ENCODE measurements at regions not wholly inside any gene's neighbourhood (a gene's known extent, or its start where the extent isn't known, plus 50 kb on each side); places are given as distances from the start of the nearest gene placed in this dataset.

DNA sequence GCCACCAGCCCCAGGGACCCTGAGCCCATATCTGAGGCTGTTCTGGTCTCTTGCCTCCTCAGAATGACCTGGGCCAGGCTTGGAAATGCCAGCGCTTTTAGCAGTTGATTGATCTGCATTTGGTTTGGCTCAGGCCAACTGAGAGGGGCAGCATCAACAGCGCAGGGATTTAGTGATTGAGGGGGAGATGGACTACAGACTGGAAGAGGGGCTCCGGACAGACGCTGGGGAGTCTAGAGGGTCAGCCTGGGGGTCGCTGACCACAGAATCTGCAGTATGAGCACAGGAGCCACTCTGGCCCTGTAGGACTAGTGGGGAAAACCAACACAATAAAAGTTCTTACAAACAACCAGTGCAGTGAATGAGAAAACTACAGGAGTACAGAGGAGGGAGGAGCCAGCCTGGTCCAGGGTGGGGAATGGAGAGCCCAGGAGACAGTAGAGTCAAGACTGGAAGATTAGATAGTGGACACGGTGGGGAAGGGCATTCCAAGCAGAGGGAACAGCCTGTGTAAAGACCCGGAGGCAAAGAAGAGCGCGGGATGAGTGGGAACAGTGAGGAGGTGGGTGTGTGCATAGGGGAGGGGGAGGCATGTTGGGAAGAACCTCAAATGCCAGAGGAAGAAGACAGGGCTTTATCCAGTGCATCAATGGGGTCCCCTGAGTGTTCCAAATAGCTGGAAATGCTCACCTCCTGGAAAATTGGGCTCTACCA is 128.9 kb downstream of the MRM1 start:
- DNase-seq = no peak

- no peak for DNase-seq
Observed at GRCh38 chr17:36730857-36731490, 129.6 kb downstream of the MRM1 start.

GRCh38 chr17:36731811-36732210 is 130.4 kb downstream of the MRM1 start:
- DNase-seq = no peak

GRCh38 chr17:36732351-36732750 is 131.0 kb downstream of the MRM1 start:
- no peak for DNase-seq

GRCh38 chr17:36736201-36737156 is 135.1 kb downstream of the MRM1 start:
- DNase-seq = no peak

DNA sequence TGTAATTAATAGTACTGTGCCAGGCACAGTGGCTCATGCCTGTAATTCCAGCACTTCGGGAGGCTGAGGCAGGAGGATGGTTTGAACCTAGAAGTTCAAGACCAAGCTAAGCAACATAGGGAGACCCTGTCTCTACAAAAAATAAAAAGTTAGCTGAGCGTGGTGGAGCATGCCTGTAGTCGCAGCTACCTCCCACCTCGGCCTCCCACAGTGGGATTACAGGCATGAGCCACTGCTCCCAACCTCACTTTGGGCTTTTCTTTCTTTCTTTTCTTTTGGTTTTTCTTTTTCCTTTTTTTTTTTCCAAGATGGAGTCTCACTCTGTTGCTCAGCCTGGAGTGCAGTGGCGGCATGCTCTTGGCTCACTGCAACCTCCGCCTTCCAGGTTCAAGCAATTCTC is 137.8 kb downstream of the MRM1 start:
- no peak for DNase-seq

DNA sequence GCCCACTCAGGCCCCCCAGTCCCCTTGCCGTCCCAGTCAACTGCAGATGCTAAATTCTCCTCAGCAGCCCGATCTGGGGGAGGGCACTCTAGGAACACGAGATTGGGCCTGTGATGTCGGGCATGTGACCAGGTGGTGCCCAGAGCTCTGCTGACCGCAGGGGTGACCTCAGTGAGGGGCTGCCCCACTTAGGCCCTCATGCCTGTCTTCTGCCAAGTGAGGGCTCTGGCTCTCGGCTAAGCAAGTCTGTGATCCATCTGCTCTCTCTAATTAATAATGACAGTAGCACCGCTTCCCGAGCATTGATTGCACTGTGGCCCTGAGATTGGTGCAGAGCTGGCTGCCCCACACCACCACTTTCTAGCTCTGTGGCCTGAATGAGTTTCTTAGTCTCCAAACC is 138.8 kb downstream of the MRM1 start:
- no peak for DNase-seq

GRCh38 chr17:36741019-36741902 is 139.9 kb downstream of the MRM1 start:
- DNase-seq = no peak

GRCh38 chr17:36742267-36743000 is 141.1 kb downstream of the MRM1 start:
- DNase-seq = no peak

DNA sequence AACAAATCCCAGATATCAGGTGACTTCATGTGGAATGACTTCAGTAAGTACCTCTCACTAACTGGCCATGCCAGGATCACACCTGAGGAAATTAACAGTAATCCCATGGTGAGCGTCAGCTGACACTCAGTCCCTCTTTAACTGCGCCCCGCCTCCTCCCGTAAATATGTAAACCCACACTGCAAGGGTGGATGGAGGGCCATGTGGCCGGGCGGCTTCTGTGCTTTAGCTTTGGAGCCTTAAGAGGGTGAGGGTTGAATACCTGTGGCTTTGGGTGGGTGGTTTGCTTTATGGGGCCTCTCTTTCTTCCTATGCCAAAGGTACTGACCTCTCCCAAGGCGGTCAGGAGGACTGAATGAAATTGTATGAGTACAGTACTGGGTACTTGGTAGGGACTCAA is 141.7 kb downstream of the MRM1 start:
- no peak for DNase-seq

GRCh38 chr17:36746381-36747053 is 145.1 kb downstream of the MRM1 start:
- DNase-seq = no peak

- DNase-seq = no peak
Observed at GRCh38 chr17:36747861-36748260, 146.5 kb downstream of the MRM1 start.

DNA sequence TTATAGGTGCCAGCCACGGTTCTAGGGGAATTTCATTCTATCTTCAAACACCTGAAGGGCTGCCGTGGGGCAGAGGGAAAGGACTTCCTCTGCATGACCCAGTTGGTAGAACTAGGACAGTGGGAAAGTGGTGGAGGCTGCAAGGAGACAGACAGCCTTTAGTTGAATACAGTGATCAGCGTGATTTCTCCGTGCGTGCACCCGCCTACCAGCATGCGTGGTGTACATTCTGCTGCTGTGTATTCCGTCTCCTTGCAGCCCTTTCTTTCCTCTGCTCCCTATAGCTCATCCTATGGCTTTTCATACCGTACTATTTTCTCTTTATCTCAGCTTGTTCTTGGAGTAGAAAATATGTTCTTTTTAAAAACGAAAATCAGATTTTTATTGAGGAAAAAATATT is 146.9 kb downstream of the MRM1 start:
- DNase-seq = no peak

- DNase-seq = no peak
Observed at GRCh38 chr17:36749493-36749892, 148.1 kb downstream of the MRM1 start.

DNA sequence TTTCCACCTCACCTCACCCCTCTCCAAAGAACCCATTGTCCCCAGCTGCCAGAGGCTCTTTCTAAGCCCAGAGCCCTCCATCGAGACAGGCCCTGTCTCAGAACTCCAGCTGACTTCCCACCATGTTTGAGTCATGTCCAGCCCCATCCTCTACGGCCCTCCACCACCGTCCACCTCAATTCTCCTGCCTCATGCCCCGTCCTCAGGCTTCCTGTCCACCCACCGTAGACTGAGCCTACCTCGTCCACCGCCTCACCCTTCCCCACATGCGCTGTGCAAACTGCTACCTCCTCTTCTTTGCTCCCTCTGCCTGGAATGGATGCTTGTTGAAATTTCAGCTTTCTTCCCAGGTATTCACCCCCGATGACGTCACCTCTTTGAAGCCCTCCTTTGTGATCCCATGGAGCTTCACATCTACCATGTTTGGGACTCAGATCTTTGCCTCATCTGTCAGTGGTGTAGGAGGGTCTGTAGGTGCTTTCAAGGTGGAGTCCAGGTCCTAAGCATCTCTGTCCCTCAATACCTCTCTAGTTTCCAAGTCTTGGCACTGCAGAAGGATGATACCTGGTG is 149.0 kb downstream of the MRM1 start:
- no peak for DNase-seq

DNA sequence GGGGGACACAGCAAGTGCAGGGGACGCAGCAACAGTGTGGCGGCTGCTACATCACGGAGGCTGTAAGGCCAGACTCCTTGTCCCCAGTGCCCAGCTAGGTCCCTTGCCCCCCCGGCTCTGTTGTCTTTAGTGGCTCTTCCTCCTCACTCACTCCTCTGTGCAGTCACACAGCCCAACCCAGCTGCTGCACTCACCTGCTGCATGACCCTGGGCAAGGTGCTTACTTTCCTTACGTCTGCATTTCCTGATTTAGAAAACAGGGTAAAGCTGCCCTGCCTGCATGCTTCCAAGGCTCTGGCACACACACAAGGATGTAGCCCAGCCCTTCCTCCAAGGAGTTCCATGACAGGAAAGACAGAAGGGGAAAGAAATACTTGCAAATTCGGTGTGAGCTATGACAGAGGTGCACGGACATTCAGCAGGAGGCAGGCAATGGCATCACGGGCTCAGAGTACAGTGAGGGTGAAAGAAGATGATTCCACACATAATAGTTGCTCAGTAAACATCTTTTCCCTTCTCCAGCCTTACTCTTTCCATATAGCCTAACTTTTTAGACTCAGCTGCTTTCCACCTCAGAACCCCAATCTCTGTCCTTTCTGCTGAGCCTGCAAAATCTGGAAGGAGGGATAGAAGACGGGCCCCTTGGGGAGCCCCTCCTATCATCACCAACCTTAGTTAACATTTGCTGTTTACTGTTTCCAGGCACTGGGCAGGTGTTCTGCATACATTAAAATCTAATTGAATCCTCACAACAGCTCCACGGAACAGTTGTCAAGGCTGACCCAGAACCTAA is 150.9 kb downstream of the MRM1 start:
- DNase-seq = no peak

GRCh38 chr17:36755586-36755985 is 154.2 kb downstream of the MRM1 start:
- peak; percentile 43 for DNase-seq

DNA sequence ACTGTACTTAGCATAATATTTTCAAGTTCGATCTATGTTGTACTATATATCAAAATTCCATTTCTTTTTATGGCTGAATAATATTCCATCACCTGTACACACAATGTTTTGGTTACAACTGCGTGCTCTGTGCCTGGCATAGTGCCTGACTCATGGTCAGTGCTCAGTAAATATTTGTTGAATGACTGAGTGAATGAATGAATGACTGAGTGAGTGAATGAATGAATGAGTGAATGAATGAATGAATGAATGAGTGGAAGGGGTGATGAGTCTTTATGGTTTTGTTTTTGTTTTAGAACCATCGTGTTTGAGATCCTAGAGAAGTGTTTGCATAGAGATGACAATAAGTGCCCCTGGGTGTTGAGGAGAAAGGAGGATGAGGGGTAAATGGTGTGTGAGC is 155.3 kb downstream of the MRM1 start:
- no peak for DNase-seq

DNA sequence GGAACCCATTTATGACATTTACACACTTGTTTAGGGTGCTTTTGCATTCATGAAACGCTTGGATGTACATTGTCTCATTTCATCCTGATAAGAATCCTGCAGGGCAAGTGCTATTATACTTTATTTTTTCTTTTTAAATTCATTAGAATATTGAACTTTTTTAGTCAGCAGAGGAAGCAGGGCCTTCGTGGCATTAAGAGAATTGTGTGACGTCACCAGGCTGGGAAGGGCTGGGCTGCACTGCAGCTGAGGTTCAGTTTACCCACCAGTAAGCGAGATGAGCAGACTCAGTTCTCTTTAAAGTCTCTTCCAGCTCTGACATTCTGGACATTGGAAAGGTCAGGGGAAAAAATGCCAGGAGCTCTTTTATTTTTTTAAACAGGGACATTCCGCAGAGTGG is 159.0 kb downstream of the MRM1 start:
- DNase-seq = no peak

Measured in stimulated activated CD4-positive, alpha-beta T cell treated with anti-CD3 and anti-CD28 coated beads, Interleukin-4, amount 100 ng/mL, for 24 hours (primary cell).